ENCODE measurements at regions not wholly inside any gene's neighbourhood (a gene's known extent, or its start where the extent isn't known, plus 50 kb on each side); places are given as distances from the start of the nearest gene placed in this dataset.
A peak's percentile ranks its signal among the peaks of the same experiment; 100 is the strongest.

GRCh38 chr11:106471276-106471675 lies 393.8 kb downstream of the AASDHPPT start:
- Histone ChIP-seq H3K36me3 (ENCODE audit: control insufficient read depth in 2 of 2, extremely low read depth in 1 of 2, insufficient read depth in 2 of 2, low read length in 2 of 2) (no peaks in the 10 kb centered on the region), H3K9ac (replicated peaks; ENCODE audit: extremely low read depth, insufficient read depth, low read length) (no peak overlapping the region), H3K79me2 (ENCODE audit: control insufficient read depth, insufficient read depth, low read length) (no peaks in the 10 kb centered on the region), H3K4me1 (ENCODE audit: control insufficient read depth, extremely low read depth, insufficient read depth, low read length) (peaks cover 22% of the 10 kb centered on the region), H3K4me2 (ENCODE audit: insufficient read depth, low read length) (peak overlapping the region; percentile 58), H4K20me1 (replicated peaks; ENCODE audit: control insufficient read depth, extremely low read depth, insufficient read depth, low read length) (no peaks in the 10 kb centered on the region), H3K4me3 (replicated peaks in 1 of 3; ENCODE audit: insufficient read depth in 1 of 3, low read depth in 1 of 3, low read length in 3 of 3) (no peak overlapping the region), H3K9me1 (replicated peaks; ENCODE audit: control insufficient read depth, extremely low read depth, insufficient read depth, low read length) (no peaks in the 10 kb centered on the region), H3K27me3 (ENCODE audit: control insufficient read depth in 2 of 2, insufficient read depth in 2 of 2, low read length in 2 of 2) (no peaks in the 10 kb centered on the region), H3K27ac (ENCODE audit: insufficient read depth, low read depth, low read length) (peak overlapping the region; percentile 74), H2AFZ (ENCODE audit: low read depth, low read length) (no peak overlapping the region), H3K9me3 (replicated peaks; ENCODE audit: control insufficient read depth, insufficient read depth, low read length) (no peaks in the 10 kb centered on the region)
- no TSS peak for BruUV-seq (replicated peaks)
- intact Hi-C loops (cut with micrococcal nuclease), result no loop called here
- TF ChIP-seq CTCF (IDR thresholded peaks at IDR 0.05; ENCODE audit: extremely low read depth in 1 of 2, insufficient read depth in 1 of 2, low read depth in 1 of 2, low read length in 2 of 2), result no peak
- TF ChIP-seq EZH2 (IDR thresholded peaks at IDR 0.05; ENCODE audit: borderline replicate concordance, low read depth, low read length, severe bottlenecking), result no peak
- TF ChIP-seq GATA2 (IDR thresholded peaks at IDR 0.05; ENCODE audit: insufficient read depth, insufficient read length, low read depth, low read length), result peak; percentile 95
- TF ChIP-seq POLR2AphosphoS5 (IDR thresholded peaks at IDR 0.05; ENCODE audit: insufficient read depth, low read depth, low read length), result peak; percentile 77
- TF ChIP-seq MAX (IDR thresholded peaks at IDR 0.05; ENCODE audit: insufficient read depth, insufficient read length), result no peak
- TF ChIP-seq POLR2A (IDR thresholded peaks at IDR 0.05; ENCODE audit: low read depth, low read length), result peak; percentile 54
- peak; percentile 74 for TF ChIP-seq FOS (IDR thresholded peaks at IDR 0.05; ENCODE audit: borderline replicate concordance, insufficient read depth, low read length)
- TF ChIP-seq MYC (IDR thresholded peaks at IDR 0.05; ENCODE audit: low read depth, low read length), result no peak
- peak; percentile 60 for TF ChIP-seq JUN (IDR thresholded peaks at IDR 0.05; ENCODE audit: borderline replicate concordance, insufficient read depth, insufficient read length, low read depth)
- DNase-seq (ENCODE audit: low read depth, low spot score), result peak; percentile 73
- POLR2A ChIA-PET, result no interaction called here
- dilution Hi-C loops (cut with MboI; ENCODE audit: extremely low pct_ligation_motif_present, low sequenced_read_pairs), result no loop called here
- peak; percentile 63 for FAIRE-seq
- CTCF ChIA-PET, result interaction anchor here (1.1 to 1.4 kb wide), 3 partner anchors 9 to 102 kb away, joined by 3 to 5 read pairs (median 4); no protein-coding TSS in a partner anchor

Data from endothelial cell of umbilical vein (primary cell).